ENCODE measurements at regions not wholly inside any gene's neighbourhood (a gene's known extent, or its start where the extent isn't known, plus 50 kb on each side); places are given as distances from the start of the nearest gene placed in this dataset.

DNA sequence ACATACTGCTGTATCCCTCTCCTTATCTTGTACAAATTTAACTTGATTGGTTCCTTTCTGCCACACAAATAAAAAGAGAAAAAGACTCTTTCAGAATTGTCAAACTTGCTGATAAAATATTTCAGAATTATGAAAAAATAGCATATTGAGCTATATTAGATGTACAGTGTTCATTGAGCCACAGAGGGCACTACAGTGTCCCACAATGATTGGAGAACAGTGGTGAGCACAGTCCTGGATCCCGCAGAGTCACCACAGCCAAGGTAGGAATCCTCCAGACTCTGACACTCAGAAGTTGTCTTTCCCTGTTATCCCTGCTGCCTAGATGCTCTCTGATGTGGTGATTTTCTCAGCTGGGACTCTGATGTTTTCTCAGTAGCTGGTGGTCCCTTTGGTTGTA lies 1281.3 kb upstream of the ZEB2 start:
- H3K14ac ChIP-seq (ENCODE audit: low read length in 2 of 2): no peak overlapping the region
- H3K79me1 ChIP-seq (replicated peaks; ENCODE audit: low read length, poor library complexity, severe bottlenecking): no peaks in the 10 kb centered on the region
- peak overlapping the region; percentile 19 for H2AK5ac ChIP-seq (ENCODE audit: low read length, severe bottlenecking)
- 100% methylated on average over 1 of the region's 1 CpG for WGBS
- no peaks in the 10 kb centered on the region for H3K9me3 ChIP-seq (ENCODE audit: control insufficient read depth, low read length)
- H4K91ac ChIP-seq (ENCODE audit: low read length): no peak overlapping the region
- H3K9ac ChIP-seq (ENCODE audit: low read length): no peak overlapping the region
- no peak overlapping the region for H3K27ac ChIP-seq (ENCODE audit: low read length, poor library complexity, severe bottlenecking)
- H3K4me2 ChIP-seq (ENCODE audit: low read length, poor library complexity, severe bottlenecking): no peak overlapping the region
- H3K4me3 ChIP-seq (ENCODE audit: insufficient read depth in 1 of 2, low read depth in 1 of 2, low read length in 2 of 2): no peak overlapping the region
- H2BK120ac ChIP-seq (ENCODE audit: low read depth, low read length): no peak overlapping the region
- H3K27me3 ChIP-seq (ENCODE audit: control insufficient read depth in 1 of 2, insufficient read depth in 1 of 2, low read length in 2 of 2): no peaks in the 10 kb centered on the region
- H2BK15ac ChIP-seq (ENCODE audit: low read depth, poor library complexity, severe bottlenecking): no peak overlapping the region
- H3K4ac ChIP-seq (ENCODE audit: low read depth in 1 of 2, low read length in 2 of 2): no peak overlapping the region
- H3K36me3 ChIP-seq (ENCODE audit: control insufficient read depth in 1 of 2, insufficient read depth in 2 of 2, low read depth in 1 of 2, low read length in 2 of 2): no peaks in the 10 kb centered on the region
- no peak overlapping the region for H2AFZ ChIP-seq (ENCODE audit: low read depth, low read length)
- H2BK12ac ChIP-seq (ENCODE audit: low read length in 2 of 2): no peak overlapping the region
- no peak overlapping the region for H4K8ac ChIP-seq (ENCODE audit: low read length)
- H2BK5ac ChIP-seq (ENCODE audit: low read depth, low read length, poor library complexity, severe bottlenecking): no peak overlapping the region
- H3K18ac ChIP-seq (ENCODE audit: low read depth in 1 of 2, low read length in 2 of 2): no peak overlapping the region
- H3K4me1 ChIP-seq (ENCODE audit: control insufficient read depth, insufficient read depth, low read depth, low read length): peaks cover 2% of the 10 kb centered on the region
- no peak overlapping the region for H3K23ac ChIP-seq (ENCODE audit: low read length in 2 of 2)
- no peak for DNase-seq

DNA sequence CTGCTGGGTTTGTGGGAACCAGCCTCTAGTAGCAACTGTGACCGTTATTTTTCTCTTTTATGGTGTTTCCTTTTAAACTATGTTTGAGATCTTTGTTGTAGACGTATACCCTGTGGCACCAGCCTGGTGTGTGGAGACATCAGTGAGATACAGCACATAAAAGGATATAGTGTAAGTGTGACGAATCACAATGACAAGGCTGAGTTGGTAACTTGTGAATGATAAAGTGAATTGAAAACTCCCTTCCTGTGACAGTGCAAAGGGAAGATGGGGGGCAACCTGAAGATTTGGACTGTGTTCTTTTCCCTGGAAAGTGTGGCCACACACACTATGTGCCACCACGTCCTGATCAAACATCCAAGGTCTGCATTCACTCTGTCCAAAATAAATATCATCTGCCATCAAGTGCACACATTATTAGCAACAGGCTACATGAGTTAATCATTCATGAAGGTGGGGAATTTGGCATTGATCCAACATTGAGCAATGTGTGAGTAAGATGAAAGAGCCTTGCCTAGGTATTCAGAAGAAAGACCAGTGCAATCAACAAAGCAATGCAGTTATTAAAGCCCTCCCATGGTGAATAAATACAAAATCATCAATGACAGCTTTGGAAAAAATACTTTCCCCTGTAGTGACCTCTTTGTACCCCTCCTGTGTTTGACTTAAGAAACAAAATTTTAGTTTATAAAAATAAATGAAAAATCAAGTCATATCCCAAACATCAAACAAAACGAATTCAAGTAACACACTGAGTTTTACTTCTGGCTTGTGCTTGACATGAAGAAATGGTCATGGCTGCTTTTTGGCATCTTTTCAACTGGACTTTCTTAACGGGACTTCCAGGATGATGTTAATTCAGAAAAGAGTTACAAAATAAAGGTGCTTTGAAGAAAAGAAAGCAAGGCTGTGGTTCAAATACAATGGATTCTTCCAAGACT lies 1280.5 kb upstream of the ZEB2 start:
- DNase-seq: no peak
- no peak overlapping the region for H3K18ac ChIP-seq (ENCODE audit: low read depth in 1 of 2, low read length in 2 of 2)
- no peak overlapping the region for H3K4ac ChIP-seq (ENCODE audit: low read depth in 1 of 2, low read length in 2 of 2)
- no peak overlapping the region for H3K4me3 ChIP-seq (ENCODE audit: insufficient read depth in 1 of 2, low read depth in 1 of 2, low read length in 2 of 2)
- no peak overlapping the region for H3K9ac ChIP-seq (ENCODE audit: low read length)
- H3K4me2 ChIP-seq (ENCODE audit: low read length, poor library complexity, severe bottlenecking): no peak overlapping the region
- H3K27me3 ChIP-seq (ENCODE audit: control insufficient read depth in 1 of 2, insufficient read depth in 1 of 2, low read length in 2 of 2): no peaks in the 10 kb centered on the region
- no peak overlapping the region for H2BK12ac ChIP-seq (ENCODE audit: low read length in 2 of 2)
- H3K23ac ChIP-seq (ENCODE audit: low read length in 2 of 2): no peak overlapping the region
- no peak overlapping the region for H3K27ac ChIP-seq (ENCODE audit: low read length, poor library complexity, severe bottlenecking)
- no peaks in the 10 kb centered on the region for H3K9me3 ChIP-seq (ENCODE audit: control insufficient read depth, low read length)
- H2AK5ac ChIP-seq (ENCODE audit: low read length, severe bottlenecking): no peak overlapping the region
- no peaks in the 10 kb centered on the region for H3K79me1 ChIP-seq (replicated peaks; ENCODE audit: low read length, poor library complexity, severe bottlenecking)
- 94% methylated on average over 5 of the region's 6 CpGs for WGBS
- no peak overlapping the region for H2BK120ac ChIP-seq (ENCODE audit: low read depth, low read length)
- H4K91ac ChIP-seq (ENCODE audit: low read length): no peak overlapping the region
- no peak overlapping the region for H2BK5ac ChIP-seq (ENCODE audit: low read depth, low read length, poor library complexity, severe bottlenecking)
- no peak overlapping the region for H2AFZ ChIP-seq (ENCODE audit: low read depth, low read length)
- H2BK15ac ChIP-seq (ENCODE audit: low read depth, poor library complexity, severe bottlenecking): no peak overlapping the region
- no peak overlapping the region for H3K14ac ChIP-seq (ENCODE audit: low read length in 2 of 2)
- no peaks in the 10 kb centered on the region for H3K36me3 ChIP-seq (ENCODE audit: control insufficient read depth in 1 of 2, insufficient read depth in 2 of 2, low read depth in 1 of 2, low read length in 2 of 2)
- H3K4me1 ChIP-seq (ENCODE audit: control insufficient read depth, insufficient read depth, low read depth, low read length): peaks cover 2% of the 10 kb centered on the region
- no peak overlapping the region for H4K8ac ChIP-seq (ENCODE audit: low read length)

DNA sequence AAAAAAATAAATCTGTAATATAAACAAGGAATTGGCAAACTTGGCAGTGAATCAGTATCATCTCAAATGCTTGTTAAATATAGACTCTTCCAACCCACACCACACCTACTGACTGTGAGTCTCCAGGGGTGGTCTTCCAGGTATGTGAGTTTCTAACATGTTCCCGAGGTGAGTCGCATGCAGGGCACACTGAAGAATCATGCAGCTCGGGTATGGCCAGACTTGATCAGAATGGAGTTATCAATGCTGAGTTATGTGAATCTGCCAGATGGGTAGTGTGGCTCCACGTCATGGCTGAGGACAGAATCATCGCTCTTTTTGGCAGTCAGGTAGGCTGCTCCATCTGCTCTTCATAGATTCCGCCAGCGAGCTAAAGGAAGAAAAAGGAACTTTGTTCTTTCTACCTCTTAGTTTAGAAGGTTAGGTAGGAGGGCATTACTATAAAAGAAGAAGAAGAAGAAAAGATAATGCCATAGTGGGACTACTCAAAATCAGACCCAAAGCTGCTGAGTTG lies 1279.7 kb upstream of the ZEB2 start:
- H2BK12ac ChIP-seq (ENCODE audit: low read length in 2 of 2): no peak overlapping the region
- no peak overlapping the region for H3K23ac ChIP-seq (ENCODE audit: low read length in 2 of 2)
- no peaks in the 10 kb centered on the region for H3K79me1 ChIP-seq (replicated peaks; ENCODE audit: low read length, poor library complexity, severe bottlenecking)
- no peak overlapping the region for H3K18ac ChIP-seq (ENCODE audit: low read depth in 1 of 2, low read length in 2 of 2)
- no peak overlapping the region for H4K91ac ChIP-seq (ENCODE audit: low read length)
- no peak overlapping the region for H3K27ac ChIP-seq (ENCODE audit: low read length, poor library complexity, severe bottlenecking)
- no peak overlapping the region for H4K8ac ChIP-seq (ENCODE audit: low read length)
- H3K4me2 ChIP-seq (ENCODE audit: low read length, poor library complexity, severe bottlenecking): no peak overlapping the region
- no peak for DNase-seq
- H3K4me3 ChIP-seq (ENCODE audit: insufficient read depth in 1 of 2, low read depth in 1 of 2, low read length in 2 of 2): no peak overlapping the region
- WGBS: 96% methylated on average over 7 of the region's 7 CpGs
- no peak overlapping the region for H2BK15ac ChIP-seq (ENCODE audit: low read depth, poor library complexity, severe bottlenecking)
- H3K14ac ChIP-seq (ENCODE audit: low read length in 2 of 2): no peak overlapping the region
- no peaks in the 10 kb centered on the region for H3K36me3 ChIP-seq (ENCODE audit: control insufficient read depth in 1 of 2, insufficient read depth in 2 of 2, low read depth in 1 of 2, low read length in 2 of 2)
- H3K27me3 ChIP-seq (ENCODE audit: control insufficient read depth in 1 of 2, insufficient read depth in 1 of 2, low read length in 2 of 2): no peaks in the 10 kb centered on the region
- H3K9ac ChIP-seq (ENCODE audit: low read length): no peak overlapping the region
- no peak overlapping the region for H2BK120ac ChIP-seq (ENCODE audit: low read depth, low read length)
- no peak overlapping the region for H2AFZ ChIP-seq (ENCODE audit: low read depth, low read length)
- H2BK5ac ChIP-seq (ENCODE audit: low read depth, low read length, poor library complexity, severe bottlenecking): no peak overlapping the region
- no peak overlapping the region for H3K4ac ChIP-seq (ENCODE audit: low read depth in 1 of 2, low read length in 2 of 2)
- no peaks in the 10 kb centered on the region for H3K9me3 ChIP-seq (ENCODE audit: control insufficient read depth, low read length)
- H3K4me1 ChIP-seq (ENCODE audit: control insufficient read depth, insufficient read depth, low read depth, low read length): peaks cover 2% of the 10 kb centered on the region
- no peak overlapping the region for H2AK5ac ChIP-seq (ENCODE audit: low read length, severe bottlenecking)

DNA sequence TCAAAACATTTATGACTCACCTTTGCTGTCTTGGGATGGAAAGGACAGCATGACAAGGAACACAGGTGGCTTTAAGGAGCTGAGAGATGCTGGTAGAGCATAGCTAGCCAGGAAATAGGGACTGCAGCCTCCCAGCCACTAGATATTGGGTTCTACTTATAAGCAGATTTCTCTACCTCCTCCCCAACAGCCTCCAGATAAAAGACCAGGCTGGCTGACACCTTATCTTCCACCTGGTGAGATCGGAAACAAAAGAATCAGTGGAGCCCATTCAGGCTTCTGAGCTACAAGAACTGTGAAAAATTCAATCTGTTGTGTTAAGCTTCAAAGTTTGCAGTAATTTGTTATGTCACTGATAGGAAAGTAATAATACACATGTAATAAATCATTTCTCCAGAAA lies 1278.5 kb upstream of the ZEB2 start:
- no peak overlapping the region for H4K91ac ChIP-seq (ENCODE audit: low read length)
- H3K4me2 ChIP-seq (ENCODE audit: low read length, poor library complexity, severe bottlenecking): no peak overlapping the region
- H4K8ac ChIP-seq (ENCODE audit: low read length): no peak overlapping the region
- H3K4me1 ChIP-seq (ENCODE audit: control insufficient read depth, insufficient read depth, low read depth, low read length): peaks cover 2% of the 10 kb centered on the region
- H2BK120ac ChIP-seq (ENCODE audit: low read depth, low read length): no peak overlapping the region
- H3K9me3 ChIP-seq (ENCODE audit: control insufficient read depth, low read length): no peaks in the 10 kb centered on the region
- no peak overlapping the region for H2AFZ ChIP-seq (ENCODE audit: low read depth, low read length)
- 100% methylated on average over 1 of the region's 1 CpG for WGBS
- no peaks in the 10 kb centered on the region for H3K36me3 ChIP-seq (ENCODE audit: control insufficient read depth in 1 of 2, insufficient read depth in 2 of 2, low read depth in 1 of 2, low read length in 2 of 2)
- H2AK5ac ChIP-seq (ENCODE audit: low read length, severe bottlenecking): no peak overlapping the region
- H3K27ac ChIP-seq (ENCODE audit: low read length, poor library complexity, severe bottlenecking): no peak overlapping the region
- H3K79me1 ChIP-seq (replicated peaks; ENCODE audit: low read length, poor library complexity, severe bottlenecking): no peaks in the 10 kb centered on the region
- H3K9ac ChIP-seq (ENCODE audit: low read length): no peak overlapping the region
- H3K18ac ChIP-seq (ENCODE audit: low read depth in 1 of 2, low read length in 2 of 2): no peak overlapping the region
- no peak overlapping the region for H3K14ac ChIP-seq (ENCODE audit: low read length in 2 of 2)
- no peak overlapping the region for H3K4ac ChIP-seq (ENCODE audit: low read depth in 1 of 2, low read length in 2 of 2)
- H3K4me3 ChIP-seq (ENCODE audit: insufficient read depth in 1 of 2, low read depth in 1 of 2, low read length in 2 of 2): no peak overlapping the region
- no peak overlapping the region for H2BK12ac ChIP-seq (ENCODE audit: low read length in 2 of 2)
- no peak overlapping the region for H2BK5ac ChIP-seq (ENCODE audit: low read depth, low read length, poor library complexity, severe bottlenecking)
- H2BK15ac ChIP-seq (ENCODE audit: low read depth, poor library complexity, severe bottlenecking): no peak overlapping the region
- no peak overlapping the region for H3K23ac ChIP-seq (ENCODE audit: low read length in 2 of 2)
- DNase-seq: no peak
- no peaks in the 10 kb centered on the region for H3K27me3 ChIP-seq (ENCODE audit: control insufficient read depth in 1 of 2, insufficient read depth in 1 of 2, low read length in 2 of 2)
